ENCODE measurements at regions not wholly inside any gene's neighbourhood (a gene's known extent, or its start where the extent isn't known, plus 50 kb on each side); places are given as distances from the start of the nearest gene placed in this dataset.
"Not testable (repeated sequence)": the region's sequence is repeated elsewhere in the genome, so short reads cannot be mapped to it uniquely, and the experiment has no call there.

- Histone ChIP-seq H3K4me3 (ENCODE audit: low read depth in 1 of 2, low read length in 2 of 2) (no peak overlapping the region), H3K27me3 (ENCODE audit: control insufficient read depth in 1 of 2, insufficient read depth in 2 of 2, low read length in 2 of 2) (no peaks in the 10 kb centered on the region), H3K36me3 (ENCODE audit: control insufficient read depth in 2 of 2, insufficient read depth in 2 of 2, low read length in 1 of 2) (no peaks in the 10 kb centered on the region), H3K4me1 (ENCODE audit: control insufficient read depth in 2 of 2, insufficient read depth in 2 of 2, low read length in 1 of 2) (no peaks in the 10 kb centered on the region), H3K27ac (ENCODE audit: low read depth in 2 of 2, low read length in 1 of 2) (no peak overlapping the region), H3K9me3 (ENCODE audit: control insufficient read depth in 2 of 2, insufficient read depth in 1 of 2, low read depth in 1 of 2, low read length in 1 of 2) (no peaks in the 10 kb centered on the region)
- 8 to 17% methylated on average over 1 of the region's 1 CpG for whole genome bisulfite sequencing, 2 donors
Measured at GRCh38 chr11:16587670-16588069, 150.8 kb upstream of the C11orf58 start.

GRCh38 chr11:16584569-16584968, 153.9 kb upstream of the C11orf58 start:
- Histone ChIP-seq H3K4me3 (ENCODE audit: low read depth in 1 of 2, low read length in 2 of 2) (no peak overlapping the region), H3K9me3 (ENCODE audit: control insufficient read depth in 2 of 2, insufficient read depth in 1 of 2, low read depth in 1 of 2, low read length in 1 of 2) (no peaks in the 10 kb centered on the region), H3K27me3 (ENCODE audit: control insufficient read depth in 1 of 2, insufficient read depth in 2 of 2, low read length in 2 of 2) (no peaks in the 10 kb centered on the region), H3K27ac (ENCODE audit: low read depth in 2 of 2, low read length in 1 of 2) (no peak overlapping the region), H3K36me3 (ENCODE audit: control insufficient read depth in 2 of 2, insufficient read depth in 2 of 2, low read length in 1 of 2) (no peaks in the 10 kb centered on the region), H3K4me1 (ENCODE audit: control insufficient read depth in 2 of 2, insufficient read depth in 2 of 2, low read length in 1 of 2) (no peaks in the 10 kb centered on the region)
- WGBS, 2 donors, result 82% methylated on average over 2 of the region's 2 CpGs

GRCh38 chr11:16581078-16581477, 157.4 kb upstream of the C11orf58 start:
- H3K4me1 ChIP-seq (ENCODE audit: control insufficient read depth in 2 of 2, insufficient read depth in 2 of 2, low read length in 1 of 2); H3K4me3 ChIP-seq (ENCODE audit: low read depth in 1 of 2, low read length in 2 of 2): not testable (repeated sequence)
- WGBS, 2 donors, result 78 to 79% methylated on average over 1 of the region's 1 CpG

GRCh38 chr11:16577490-16577889, 161.0 kb upstream of the C11orf58 start:
- Histone ChIP-seq H3K27ac (ENCODE audit: low read depth in 2 of 2, low read length in 1 of 2) (no peak overlapping the region), H3K4me3 (ENCODE audit: low read depth in 1 of 2, low read length in 2 of 2) (no peak overlapping the region), H3K36me3 (ENCODE audit: control insufficient read depth in 2 of 2, insufficient read depth in 2 of 2, low read length in 1 of 2) (no peaks in the 10 kb centered on the region), H3K4me1 (ENCODE audit: control insufficient read depth in 2 of 2, insufficient read depth in 2 of 2, low read length in 1 of 2) (no peaks in the 10 kb centered on the region), H3K27me3 (ENCODE audit: control insufficient read depth in 1 of 2, insufficient read depth in 2 of 2, low read length in 2 of 2) (no peaks in the 10 kb centered on the region), H3K9me3 (ENCODE audit: control insufficient read depth in 2 of 2, insufficient read depth in 1 of 2, low read depth in 1 of 2, low read length in 1 of 2) (no peaks in the 10 kb centered on the region)
- 73 to 83% methylated on average over 1 of the region's 1 CpG for WGBS, 2 donors

More at GRCh38 chr11:16581078-16581477, 157.4 kb upstream of the C11orf58 start:
- not testable (repeated sequence) for H3K9me3 ChIP-seq (ENCODE audit: control insufficient read depth in 2 of 2, insufficient read depth in 1 of 2, low read depth in 1 of 2, low read length in 1 of 2); H3K36me3 ChIP-seq (ENCODE audit: control insufficient read depth in 2 of 2, insufficient read depth in 2 of 2, low read length in 1 of 2); H3K27me3 ChIP-seq (ENCODE audit: control insufficient read depth in 1 of 2, insufficient read depth in 2 of 2, low read length in 2 of 2); H3K27ac ChIP-seq (ENCODE audit: low read depth in 2 of 2, low read length in 1 of 2)

- not testable (repeated sequence) for H3K4me1 ChIP-seq (ENCODE audit: control insufficient read depth in 2 of 2, insufficient read depth in 2 of 2, low read length in 1 of 2); H3K36me3 ChIP-seq (ENCODE audit: control insufficient read depth in 2 of 2, insufficient read depth in 2 of 2, low read length in 1 of 2); H3K27me3 ChIP-seq (ENCODE audit: control insufficient read depth in 1 of 2, insufficient read depth in 2 of 2, low read length in 2 of 2); H3K4me3 ChIP-seq (ENCODE audit: low read depth in 1 of 2, low read length in 2 of 2); H3K9me3 ChIP-seq (ENCODE audit: control insufficient read depth in 2 of 2, insufficient read depth in 1 of 2, low read depth in 1 of 2, low read length in 1 of 2); H3K27ac ChIP-seq (ENCODE audit: low read depth in 2 of 2, low read length in 1 of 2)
- WGBS, 2 donors, result 87 to 96% methylated on average over 2 of the region's 2 CpGs
Measured at GRCh38 chr11:16574889-16575288, 163.6 kb upstream of the C11orf58 start.

- Histone ChIP-seq H3K36me3 (ENCODE audit: control insufficient read depth in 2 of 2, insufficient read depth in 2 of 2, low read length in 1 of 2) (no peaks in the 10 kb centered on the region), H3K27ac (ENCODE audit: low read depth in 2 of 2, low read length in 1 of 2) (no peak overlapping the region), H3K27me3 (ENCODE audit: control insufficient read depth in 1 of 2, insufficient read depth in 2 of 2, low read length in 2 of 2) (no peaks in the 10 kb centered on the region), H3K9me3 (ENCODE audit: control insufficient read depth in 2 of 2, insufficient read depth in 1 of 2, low read depth in 1 of 2, low read length in 1 of 2) (no peaks in the 10 kb centered on the region), H3K4me3 (ENCODE audit: low read depth in 1 of 2, low read length in 2 of 2) (no peak overlapping the region), H3K4me1 (ENCODE audit: control insufficient read depth in 2 of 2, insufficient read depth in 2 of 2, low read length in 1 of 2) (no peaks in the 10 kb centered on the region)
Measured at GRCh38 chr11:16572945-16573344, 165.5 kb upstream of the C11orf58 start.

GRCh38 chr11:16561150-16561549, 177.3 kb upstream of the C11orf58 start:
- Histone ChIP-seq H3K4me3 (ENCODE audit: low read depth in 1 of 2, low read length in 2 of 2) (no peak overlapping the region), H3K27me3 (ENCODE audit: control insufficient read depth in 1 of 2, insufficient read depth in 2 of 2, low read length in 2 of 2) (no peaks in the 10 kb centered on the region), H3K9me3 (ENCODE audit: control insufficient read depth in 2 of 2, insufficient read depth in 1 of 2, low read depth in 1 of 2, low read length in 1 of 2) (no peaks in the 10 kb centered on the region), H3K27ac (ENCODE audit: low read depth in 2 of 2, low read length in 1 of 2) (no peak overlapping the region), H3K4me1 (ENCODE audit: control insufficient read depth in 2 of 2, insufficient read depth in 2 of 2, low read length in 1 of 2) (no peaks in the 10 kb centered on the region), H3K36me3 (ENCODE audit: control insufficient read depth in 2 of 2, insufficient read depth in 2 of 2, low read length in 1 of 2) (no peaks in the 10 kb centered on the region)

- Histone ChIP-seq H3K27me3 (ENCODE audit: control insufficient read depth in 1 of 2, insufficient read depth in 2 of 2, low read length in 2 of 2) (no peaks in the 10 kb centered on the region), H3K4me1 (ENCODE audit: control insufficient read depth in 2 of 2, insufficient read depth in 2 of 2, low read length in 1 of 2) (no peaks in the 10 kb centered on the region), H3K4me3 (ENCODE audit: low read depth in 1 of 2, low read length in 2 of 2) (no peak overlapping the region), H3K27ac (ENCODE audit: low read depth in 2 of 2, low read length in 1 of 2) (no peak overlapping the region), H3K36me3 (ENCODE audit: control insufficient read depth in 2 of 2, insufficient read depth in 2 of 2, low read length in 1 of 2) (no peaks in the 10 kb centered on the region), H3K9me3 (ENCODE audit: control insufficient read depth in 2 of 2, insufficient read depth in 1 of 2, low read depth in 1 of 2, low read length in 1 of 2) (no peaks in the 10 kb centered on the region)
- WGBS, 2 donors, result 77 to 83% methylated on average over 1 of the region's 1 CpG
Measured at GRCh38 chr11:16558494-16558893, 180.0 kb upstream of the C11orf58 start.

- 50 to 54% methylated on average over 2 of the region's 2 CpGs for WGBS, 2 donors
- Histone ChIP-seq H3K27me3 (ENCODE audit: control insufficient read depth in 1 of 2, insufficient read depth in 2 of 2, low read length in 2 of 2) (no peaks in the 10 kb centered on the region), H3K9me3 (ENCODE audit: control insufficient read depth in 2 of 2, insufficient read depth in 1 of 2, low read depth in 1 of 2, low read length in 1 of 2) (no peaks in the 10 kb centered on the region), H3K27ac (ENCODE audit: low read depth in 2 of 2, low read length in 1 of 2) (no peak overlapping the region), H3K4me1 (ENCODE audit: control insufficient read depth in 2 of 2, insufficient read depth in 2 of 2, low read length in 1 of 2) (no peaks in the 10 kb centered on the region), H3K4me3 (ENCODE audit: low read depth in 1 of 2, low read length in 2 of 2) (no peak overlapping the region), H3K36me3 (ENCODE audit: control insufficient read depth in 2 of 2, insufficient read depth in 2 of 2, low read length in 1 of 2) (no peaks in the 10 kb centered on the region)
Measured at GRCh38 chr11:16555956-16556355, 182.5 kb upstream of the C11orf58 start.

- Histone ChIP-seq H3K27me3 (ENCODE audit: control insufficient read depth in 1 of 2, insufficient read depth in 2 of 2, low read length in 2 of 2) (no peaks in the 10 kb centered on the region), H3K9me3 (ENCODE audit: control insufficient read depth in 2 of 2, insufficient read depth in 1 of 2, low read depth in 1 of 2, low read length in 1 of 2) (no peaks in the 10 kb centered on the region), H3K4me3 (ENCODE audit: low read depth in 1 of 2, low read length in 2 of 2) (no peak overlapping the region), H3K36me3 (ENCODE audit: control insufficient read depth in 2 of 2, insufficient read depth in 2 of 2, low read length in 1 of 2) (no peaks in the 10 kb centered on the region), H3K4me1 (ENCODE audit: control insufficient read depth in 2 of 2, insufficient read depth in 2 of 2, low read length in 1 of 2) (no peaks in the 10 kb centered on the region), H3K27ac (ENCODE audit: low read depth in 2 of 2, low read length in 1 of 2) (no peak overlapping the region)
- WGBS, 2 donors, result 79 to 86% methylated on average over 2 of the region's 2 CpGs
Measured at GRCh38 chr11:16554361-16554760, 184.1 kb upstream of the C11orf58 start.

Data from esophagus (tissue), 2 donors.